ENCODE measurements at regions not wholly inside any gene's neighbourhood (a gene's known extent, or its start where the extent isn't known, plus 50 kb on each side); places are given as distances from the start of the nearest gene placed in this dataset.

GRCh38 chr2:58669998-58670397 lies 428.9 kb upstream of the FANCL start:
- no peak for TF ChIP-seq CTCF (IDR thresholded peaks at IDR 0.05; ENCODE audit: low read length)
- TF ChIP-seq EZH2 (optimal IDR thresholded peaks at IDR 0.05; ENCODE audit: low read depth, low read length), result no peak
- no peak for TF ChIP-seq EZH2phosphoT487 (IDR thresholded peaks at IDR 0.05; ENCODE audit: low read length)

Measured in MM.1S (cell line).